HG03097 (cell line): ENCODE measurements at regions not wholly inside any gene's neighbourhood (a gene's known extent, or its start where the extent isn't known, plus 50 kb on each side); places are given as distances from the start of the nearest gene placed in this dataset.
A peak's percentile ranks its signal among the peaks of the same experiment; 100 is the strongest.

ENCODE experiments used
- ATAC-seq: cut with Tn5 transposase; IDR thresholded peaks from one replicate; pipeline ENCODE4 v1.9.1; 2021; ENCODE audit not compliant: unreplicated experiment, low FRiP score

DNA sequence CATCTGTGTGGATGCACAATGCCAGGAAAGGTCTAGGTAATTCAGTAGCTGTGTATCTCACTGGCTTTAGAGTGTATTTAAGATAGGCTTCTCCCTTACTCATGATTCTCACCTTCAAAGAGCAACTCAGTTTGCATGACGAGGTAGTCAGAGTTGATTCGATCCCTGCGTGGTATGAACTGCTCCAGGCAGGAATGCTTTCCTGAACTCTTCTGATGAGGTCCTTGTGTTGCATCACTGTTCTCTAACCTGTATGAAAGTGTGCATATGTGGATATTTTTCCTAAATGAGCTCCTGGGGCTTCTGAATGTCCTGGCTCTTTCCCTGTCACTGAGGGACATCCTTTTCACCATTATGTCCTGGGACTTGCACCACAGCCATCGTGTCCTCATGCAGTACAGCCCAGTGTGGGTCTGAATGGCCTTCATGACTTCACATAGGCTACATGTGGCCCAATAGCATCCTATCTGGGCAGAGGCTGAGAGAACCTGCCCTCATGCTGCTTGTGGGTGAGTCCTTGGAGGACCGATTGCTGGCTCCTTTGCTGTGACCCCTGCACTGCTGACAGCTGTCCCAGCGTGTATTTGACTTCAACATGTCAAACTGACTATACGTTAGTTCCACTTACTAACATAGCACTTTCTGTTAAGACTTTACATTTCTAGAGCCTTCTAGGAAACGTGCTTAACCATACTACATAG, 65.3 kb upstream of the WDR1 start:
- ATAC-seq: no peak

DNA sequence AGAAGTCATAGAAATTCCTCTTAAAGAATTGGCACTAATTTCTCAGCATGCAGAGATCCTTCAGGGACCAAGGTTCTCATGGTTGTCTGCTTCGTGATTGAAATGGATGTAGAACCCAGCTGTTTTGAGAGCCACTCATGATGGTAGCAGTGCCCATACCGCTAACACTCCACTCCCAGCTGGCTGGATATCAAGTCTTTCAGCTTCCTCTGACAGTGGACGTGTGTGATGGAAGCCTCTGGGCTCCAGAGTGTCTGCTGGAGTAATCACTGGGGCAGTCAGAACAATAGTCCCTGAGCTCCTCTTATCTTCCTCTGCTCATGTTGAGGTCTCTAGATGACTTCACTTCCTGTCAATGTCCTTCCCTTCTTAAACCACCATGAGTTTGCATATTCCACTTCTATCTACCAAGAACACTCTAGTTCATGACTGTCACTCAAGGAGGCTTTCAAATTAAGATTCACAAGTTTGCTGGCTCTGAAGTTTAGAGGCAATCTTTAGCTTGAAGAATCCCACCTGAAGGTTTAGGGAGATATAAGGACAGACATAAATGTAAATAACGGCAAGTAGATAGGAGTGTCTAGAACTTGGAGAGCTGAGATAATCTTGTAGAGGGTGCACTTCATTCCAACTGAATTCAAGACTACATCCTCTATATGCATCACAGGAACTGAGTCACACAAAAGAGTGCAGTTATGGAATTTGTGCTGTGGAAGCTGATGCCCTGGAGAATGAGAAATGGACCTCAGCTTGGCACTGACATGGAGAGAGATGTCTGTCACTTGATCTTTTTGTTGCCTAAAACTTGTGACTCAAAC, 64.5 kb upstream of the WDR1 start:
- peak; percentile 94 for ATAC-seq

DNA sequence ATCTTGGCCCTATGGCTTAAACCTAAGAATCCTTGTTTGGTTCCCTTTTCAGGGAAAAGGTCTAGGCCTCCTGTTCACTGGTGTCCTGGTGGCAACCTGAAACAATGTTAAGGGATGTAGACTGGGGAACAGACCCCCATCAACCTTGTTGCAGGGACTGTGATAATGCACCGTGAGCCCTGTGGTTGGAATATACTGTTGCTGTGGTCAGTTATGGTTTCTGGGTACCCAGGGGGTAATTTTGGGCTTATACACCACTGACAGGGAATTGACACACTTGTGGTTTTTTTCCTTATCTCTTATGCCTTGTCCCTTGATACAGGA, 64.0 kb upstream of the WDR1 start:
- ATAC-seq: no peak

DNA sequence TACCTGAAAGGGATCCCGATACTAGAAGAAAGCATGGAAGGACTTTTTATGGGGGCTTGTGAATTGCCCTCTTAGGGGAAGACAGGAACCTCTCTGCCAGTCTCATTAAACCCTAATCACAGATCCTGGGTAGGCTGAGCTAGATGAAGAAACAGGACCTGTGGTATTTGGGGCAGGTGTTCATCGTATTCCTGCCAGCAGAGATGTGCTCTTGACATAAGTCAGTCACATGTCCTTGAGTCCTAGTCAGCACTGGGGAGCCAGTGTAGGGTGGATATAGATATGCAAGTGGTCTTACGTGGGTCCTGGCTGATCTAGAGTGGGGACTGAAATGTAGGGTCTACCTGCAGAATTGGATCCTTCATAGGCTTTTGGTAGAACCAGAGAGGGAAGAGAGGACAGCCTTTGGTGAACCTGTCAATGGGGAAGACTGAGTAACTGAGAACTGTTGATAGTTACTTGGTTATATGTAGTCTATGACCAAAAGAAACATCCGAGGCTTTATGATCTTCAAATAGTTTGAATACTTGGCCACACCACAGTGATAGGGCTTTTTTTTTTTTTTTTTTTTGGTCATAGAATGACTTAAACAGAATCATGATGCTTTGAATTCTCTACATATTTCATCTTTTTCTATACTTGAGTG, 63.5 kb upstream of the WDR1 start:
- ATAC-seq: no peak

DNA sequence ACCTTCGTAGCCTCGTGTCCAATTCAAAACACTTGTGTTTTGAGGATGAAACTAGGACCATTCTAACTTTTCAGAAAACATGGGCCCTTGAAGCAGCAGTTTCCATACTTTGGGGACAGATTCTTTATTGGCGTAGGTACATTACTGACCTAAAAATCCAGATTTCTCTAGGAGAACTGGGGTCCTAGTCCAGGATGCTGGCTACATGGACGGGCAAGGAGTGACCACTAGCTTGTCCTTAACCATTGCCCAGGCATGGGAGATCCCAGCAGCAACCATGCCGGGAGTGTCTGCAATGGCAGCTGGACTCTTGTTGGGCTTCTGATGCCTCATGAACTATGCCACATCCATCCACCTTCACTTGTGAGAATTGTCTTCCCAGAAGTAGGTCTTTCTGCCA, 62.2 kb upstream of the WDR1 start:
- no peak for ATAC-seq

DNA sequence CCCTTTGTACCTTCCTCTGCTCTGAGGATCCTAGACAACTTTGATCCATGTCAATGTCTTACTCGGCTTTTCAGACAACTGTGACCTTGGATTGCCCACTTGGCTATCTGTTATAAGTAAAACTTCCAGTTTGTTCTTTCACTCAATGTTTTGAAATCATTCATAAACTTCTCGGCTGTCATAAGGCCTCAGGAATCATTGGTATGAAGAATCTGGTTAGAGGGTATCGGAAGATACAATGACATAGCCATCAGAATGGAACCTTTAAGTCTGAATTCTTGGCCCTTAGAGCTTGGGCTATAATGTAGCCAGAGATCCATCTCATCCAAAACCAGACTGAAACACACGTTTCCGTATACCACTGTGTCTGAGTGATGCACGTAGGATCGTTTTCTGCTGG, 59.0 kb upstream of the WDR1 start:
- ATAC-seq: no peak

DNA sequence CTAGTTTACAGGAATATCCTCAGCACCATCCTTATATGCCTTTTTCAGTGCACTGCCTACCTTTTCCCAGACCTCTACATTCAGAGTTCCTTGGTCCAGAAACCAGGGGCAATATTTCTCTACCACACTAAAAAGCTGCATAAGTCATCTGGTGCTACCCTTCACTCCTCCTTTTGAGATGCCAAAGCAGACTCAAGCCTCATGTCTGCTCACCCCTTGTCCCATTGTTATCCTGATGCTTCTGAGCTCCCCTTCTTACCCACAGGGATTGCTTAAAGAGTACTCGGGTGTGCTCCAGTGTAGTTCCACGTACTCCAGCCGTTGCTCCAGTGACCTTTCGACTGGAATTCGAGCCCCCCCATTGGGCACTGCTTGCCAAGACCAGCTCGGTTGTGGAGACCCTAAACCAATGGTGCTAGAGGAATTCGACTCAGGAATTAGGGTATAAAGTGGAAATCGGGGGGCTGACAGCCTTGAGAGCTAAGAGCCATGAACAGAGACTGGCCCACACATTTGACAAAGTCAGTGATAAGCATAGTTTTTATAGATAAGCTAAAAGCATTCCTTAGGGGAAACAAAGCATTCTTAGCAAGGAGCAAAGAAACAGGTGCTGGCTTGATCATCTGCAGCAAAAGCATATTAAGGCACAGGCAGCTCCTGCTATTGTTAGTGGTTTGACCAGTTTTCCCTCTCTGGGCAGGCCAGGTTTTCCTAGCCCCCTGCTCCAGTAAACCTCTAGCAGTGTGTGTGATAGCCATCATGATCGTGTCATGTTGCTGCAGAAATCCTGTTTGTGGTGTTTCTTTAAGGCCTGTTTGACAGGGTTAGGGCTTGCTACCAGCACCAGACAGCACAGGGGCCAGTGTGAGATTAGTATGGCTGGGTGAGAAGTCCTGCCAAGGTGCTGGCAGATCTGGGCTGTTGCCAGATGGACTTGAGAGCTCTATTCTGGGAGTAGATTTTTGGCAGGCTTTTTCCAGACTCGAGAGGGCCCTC, 57.5 kb upstream of the WDR1 start:
- no peak for ATAC-seq

DNA sequence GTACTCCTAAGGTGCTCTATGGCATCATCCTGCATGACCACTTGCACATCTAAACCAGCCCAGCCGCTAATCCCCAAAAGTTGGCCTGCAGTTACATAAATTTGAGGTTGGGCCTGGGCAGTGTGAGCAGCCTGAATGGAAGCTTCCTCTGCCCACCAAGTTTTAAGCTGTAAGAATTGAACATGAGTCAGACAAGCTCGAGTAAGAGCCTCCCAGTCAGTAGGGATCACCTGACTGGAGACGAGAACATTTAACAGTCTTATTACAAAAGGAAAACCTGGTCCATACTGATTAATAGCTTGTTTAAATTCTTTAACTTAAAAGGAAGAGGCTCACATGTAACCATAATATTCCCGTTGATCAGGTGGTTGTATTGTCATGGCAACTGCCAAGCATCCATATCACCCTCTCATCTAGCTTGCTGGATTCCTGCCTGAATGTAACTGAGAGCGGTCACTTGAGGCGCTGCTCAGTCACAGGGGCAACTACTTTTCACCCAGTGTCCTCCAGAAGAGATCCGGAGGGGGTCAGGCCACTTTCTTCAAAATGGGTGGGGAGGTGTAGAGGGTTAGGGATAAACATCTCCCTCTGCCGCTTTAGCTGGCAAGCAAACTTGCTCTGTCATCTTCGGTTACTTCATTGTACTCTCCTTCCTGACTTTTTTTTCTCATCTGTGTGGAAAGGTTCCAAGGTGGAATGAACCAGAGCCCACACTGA, 56.6 kb upstream of the WDR1 start:
- ATAC-seq: no peak

DNA sequence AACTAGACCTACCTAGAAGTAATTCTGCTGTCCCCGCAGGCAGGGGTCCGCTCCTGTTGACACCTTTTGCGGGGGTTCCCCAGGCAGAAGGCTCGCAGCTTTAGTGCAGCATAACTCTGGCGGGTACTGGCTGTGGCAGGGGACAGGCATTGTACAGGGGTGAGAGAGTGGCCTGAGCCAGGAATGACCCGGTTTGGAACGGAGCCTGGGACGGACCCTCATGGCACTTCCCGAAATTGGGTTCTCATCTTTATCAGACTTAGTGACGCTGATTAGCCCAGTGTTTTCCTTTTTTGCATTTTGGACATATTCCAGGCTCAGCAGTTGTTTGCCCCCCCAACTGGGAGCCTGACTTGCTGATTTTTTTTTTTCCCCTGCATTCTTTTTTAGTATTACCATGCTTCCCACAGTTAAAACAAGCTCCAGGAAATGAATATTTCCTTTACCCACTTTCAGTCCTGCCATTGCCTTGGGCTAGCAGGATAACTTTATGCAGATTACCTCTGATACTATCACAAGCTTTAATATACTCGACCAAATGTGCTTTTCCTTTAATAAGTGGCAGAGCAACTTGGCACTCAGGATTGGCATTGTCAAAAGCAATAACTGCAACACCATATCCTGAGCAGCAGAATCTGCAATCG, 55.8 kb upstream of the WDR1 start:
- ATAC-seq: no peak

DNA sequence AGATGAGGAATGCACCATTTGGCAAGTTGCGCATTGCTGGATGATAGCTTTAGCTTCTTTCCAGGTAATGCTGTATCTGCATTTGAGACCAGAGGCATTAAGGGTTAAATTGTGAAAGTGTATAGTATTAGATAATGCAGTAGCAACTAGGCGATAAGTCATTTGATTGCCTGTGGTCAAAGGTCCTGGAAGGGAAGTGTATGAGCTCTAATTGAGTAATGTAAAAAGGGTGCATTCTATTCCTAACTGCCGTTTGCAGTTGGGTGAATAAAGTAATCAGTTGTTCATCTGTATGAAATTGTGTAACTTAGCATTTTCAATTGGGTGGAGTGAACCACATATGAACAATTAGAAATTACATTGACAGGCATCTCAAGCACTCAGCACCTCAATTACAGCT, 54.5 kb upstream of the WDR1 start:
- ATAC-seq: no peak

DNA sequence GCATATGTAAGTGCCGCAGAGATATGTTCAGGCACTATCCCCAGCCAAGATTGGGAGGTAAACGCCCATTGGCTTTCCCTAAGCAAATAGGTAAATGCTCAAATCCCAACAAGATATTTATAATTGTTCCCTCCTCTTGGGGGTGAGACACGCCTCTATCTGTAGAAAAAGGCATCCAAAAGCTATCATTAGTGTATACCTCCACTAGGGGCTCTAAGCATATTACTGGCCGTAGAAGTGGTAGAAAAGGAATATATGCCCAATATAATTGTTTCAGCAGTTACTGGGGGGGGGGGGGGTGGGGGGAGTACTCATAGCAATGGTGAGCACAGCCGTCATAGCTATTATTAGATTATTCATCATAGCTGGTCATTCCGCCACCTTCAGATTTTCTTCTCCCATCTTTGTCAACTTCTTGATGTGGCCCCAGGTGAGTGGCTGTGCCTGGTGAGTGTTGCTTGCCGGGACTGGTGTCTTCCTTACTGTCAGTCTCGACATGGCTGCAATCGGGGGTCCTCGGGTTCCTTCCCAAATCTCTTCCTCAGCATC, 53.3 kb upstream of the WDR1 start:
- no peak for ATAC-seq

DNA sequence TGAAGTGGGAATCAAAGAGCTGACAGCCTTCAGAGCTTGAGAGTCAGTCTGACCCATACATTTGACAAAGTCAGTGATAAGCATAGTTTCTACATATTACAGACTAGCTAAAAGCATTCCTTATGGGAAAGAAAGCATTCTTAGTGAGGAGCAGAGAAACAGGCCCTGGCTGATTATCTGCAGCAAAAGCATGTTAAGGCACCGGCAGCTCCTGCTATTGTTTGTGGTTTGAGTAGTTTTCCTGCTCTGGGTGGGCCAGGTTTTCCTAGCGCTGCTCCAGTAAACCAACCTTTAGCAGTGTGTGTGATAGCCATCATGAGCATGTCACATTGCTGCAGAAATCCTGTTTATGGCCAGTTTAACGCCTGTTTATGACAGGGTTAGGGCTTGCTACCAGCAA, 51.6 kb upstream of the WDR1 start:
- no peak for ATAC-seq

DNA sequence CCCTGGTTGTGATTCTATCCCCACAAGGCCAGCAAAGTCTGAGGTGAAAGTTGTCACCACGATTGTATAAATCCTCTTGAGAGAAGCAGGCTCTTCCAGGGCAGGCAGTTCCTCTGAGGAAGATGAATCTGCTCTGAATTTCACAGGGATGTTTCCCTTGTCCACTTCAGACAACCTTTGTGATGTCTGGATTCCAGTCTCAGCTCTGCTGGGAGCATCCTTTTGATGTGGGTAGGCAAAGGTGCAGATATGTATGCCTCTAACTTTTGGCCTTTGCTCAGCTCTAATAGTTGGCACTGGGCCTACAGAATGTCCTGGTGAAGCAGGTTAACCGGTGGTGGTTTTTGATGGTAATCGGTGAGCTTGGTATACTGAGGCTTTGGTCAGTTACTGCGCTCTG, 50.6 kb upstream of the WDR1 start:
- no peak for ATAC-seq
